HepG2 (cell line): ENCODE measurements at regions not wholly inside any gene's neighbourhood (a gene's known extent, or its start where the extent isn't known, plus 50 kb on each side); places are given as distances from the start of the nearest gene placed in this dataset.

Source experiments
- ATAC-seq: fragments of 200-7000 bp; cut with Tn5 transposase; 3 replicates; pipeline ENCODE4 v1.9.1; 2020; ENCODE audit warnings: mild to moderate bottlenecking, moderate library complexity
- BruUV-seq: library from RNA; stranded (reverse); fragments of 400-500 nt; replicated peaks from 2 replicates; lab custom pipeline; 2021; lab: Mats Ljungman, UMichigan
- CTCF ChIA-PET: fragments of 300-600 bp; formaldehyde crosslinking; extraction: SDS; loops from one replicate; lab custom pipeline; 2021; ENCODE audit warnings: low total read pairs, inconsistent platforms, low intra/inter-chr PET ratio; lab: Yijun Ruan, JAX
- POLR2A ChIA-PET: fragments of 350-600 bp; sonication (Branson Sonifier 250); formaldehyde crosslinking; loops from one replicate; lab custom pipeline; 2020; ENCODE audit warnings: antibody characterized with exemption, inconsistent platforms; lab: Yijun Ruan, JAX
- DNase-seq: peaks from one replicate; pipeline ENCODE4 v3.0.0-alpha.2; 2015; ENCODE audit warnings: low spot score
- FAIRE-seq: peaks from 3 replicates; lab custom pipeline; 2011; peaks lifted over from hg19 to GRCh38; lab: Jason Lieb, UNC
- H2AFZ ChIP-seq: one replicate; pipeline ENCODE4 v1.6.1; 2011; ENCODE audit warnings: low read length, inconsistent platforms
- H3K27ac ChIP-seq: fragments of 300-600 bp; 3 replicates; pipeline ENCODE4 v1.8.0; 2011; ENCODE audit warnings: mixed run types, mild to moderate bottlenecking, mixed read lengths, low read length, inconsistent platforms; ENCODE audit not compliant: insufficient read depth; ENCODE audit errors: extremely low read length
- H3K27me3 ChIP-seq, 2 experiments: fragments of 200-600 bp in 1 of 2; 2 replicates in 1 of 2; 3 replicates in 1 of 2; pipeline versions ENCODE4 v1.6.0 to v1.8.0; 2011; ENCODE audit warnings: low read length in 2 of 2, mild to moderate bottlenecking in 2 of 2, moderate library complexity in 2 of 2, inconsistent platforms in 1 of 2; ENCODE audit not compliant: insufficient read depth in 2 of 2, control insufficient read depth in 1 of 2
- H3K36me3 ChIP-seq, 2 experiments: fragments of 200-600 bp in 1 of 2; replicated peaks in 1 of 2; 2 replicates in 1 of 2; 3 replicates in 1 of 2; pipeline versions ENCODE4 v1.5.1 to v1.8.0; 2011; ENCODE audit warnings: low read length in 2 of 2, inconsistent platforms in 1 of 2; ENCODE audit not compliant: insufficient read depth in 2 of 2, control insufficient read depth in 1 of 2
- H3K4me1 ChIP-seq: 2 replicates; pipeline ENCODE4 v1.5.1; 2012; ENCODE audit warnings: low read length, inconsistent platforms; ENCODE audit not compliant: insufficient read depth
- H3K4me2 ChIP-seq: 2 replicates; pipeline ENCODE4 v1.6.0; 2011; ENCODE audit warnings: low read depth, low read length, inconsistent platforms
- H3K4me3 ChIP-seq, 3 experiments: fragments of 200-600 bp in 1 of 3; sonication (generic), shearing (Covaris generic) in 1 of 3; replicated peaks in 1 of 3; 2 replicates each; pipeline ENCODE4 v1.5.1; 2011 to 2016; ENCODE audit warnings: low read length in 3 of 3, inconsistent platforms in 2 of 3, low read depth in 2 of 3, mild to moderate bottlenecking in 2 of 3, control low read depth in 1 of 3, mixed read lengths in 1 of 3; ENCODE audit not compliant: insufficient read depth in 1 of 3
- H3K79me2 ChIP-seq: one replicate; pipeline ENCODE4 v1.6.1; 2011; ENCODE audit warnings: low read length, inconsistent platforms; ENCODE audit not compliant: insufficient read depth
- H3K9ac ChIP-seq: 2 replicates; pipeline ENCODE4 v1.6.0; 2011; ENCODE audit warnings: mild to moderate bottlenecking, low read depth, low read length, inconsistent platforms; ENCODE audit not compliant: insufficient read depth
- H3K9me3 ChIP-seq: 2 replicates; pipeline ENCODE4 v1.5.1; 2012; ENCODE audit warnings: mild to moderate bottlenecking, low read length
- H4K20me1 ChIP-seq: 2 replicates; pipeline ENCODE4 v1.6.0; 2011; ENCODE audit warnings: inconsistent platforms, mild to moderate bottlenecking, low read length, moderate library complexity; ENCODE audit not compliant: insufficient read depth
- BRCA1 ChIP-seq: sonication (generic); formaldehyde crosslinking; IDR thresholded peaks from 2 replicates; pipeline ENCODE4 v1.4.0; 2020; ENCODE audit warnings: missing genetic modification reagents
- CREBL2 ChIP-seq: sonication (generic); formaldehyde crosslinking; IDR thresholded peaks from 2 replicates; pipeline ENCODE4 v1.8.1; 2023; ENCODE audit warnings: missing genetic modification reagents, mild to moderate bottlenecking, borderline replicate concordance
- DNMT1 ChIP-seq: sonication (generic); formaldehyde crosslinking; IDR thresholded peaks from 2 replicates; pipeline ENCODE4 v1.5.1; 2020; ENCODE audit warnings: mild to moderate bottlenecking, missing genetic modification reagents
- DR1 ChIP-seq: sonication (generic); formaldehyde crosslinking; IDR thresholded peaks from 2 replicates; pipeline ENCODE4 v1.8.0; 2021; ENCODE audit warnings: mild to moderate bottlenecking, missing genetic modification reagents, inconsistent platforms
- ETV5 ChIP-seq: IDR thresholded peaks from 2 replicates; pipeline ENCODE4 v1.6.1; 2018; ENCODE audit warnings: missing biosample characterization, missing genetic modification reagents, inconsistent platforms, borderline replicate concordance
- HES4 ChIP-seq: sonication (generic); formaldehyde crosslinking; IDR thresholded peaks from 2 replicates; pipeline ENCODE4 v1.9.0; 2021; ENCODE audit warnings: mild to moderate bottlenecking, missing genetic modification reagents, borderline replicate concordance
- HHEX ChIP-seq: IDR thresholded peaks from 2 replicates; pipeline ENCODE4 v1.6.1; 2016; ENCODE audit warnings: control low read depth
- STAG1 ChIP-seq: sonication (generic); formaldehyde crosslinking; IDR thresholded peaks from 2 replicates; pipeline ENCODE4 v1.4.0; 2020; ENCODE audit warnings: missing genetic modification reagents
- TBX2 ChIP-seq: sonication (generic); formaldehyde crosslinking; IDR thresholded peaks from 2 replicates; pipeline ENCODE4 v1.5.0; 2020; ENCODE audit warnings: missing genetic modification reagents, mild to moderate bottlenecking, borderline replicate concordance
- THYN1 ChIP-seq: sonication (generic); formaldehyde crosslinking; IDR thresholded peaks from 2 replicates; pipeline ENCODE4 v1.8.1; 2023; ENCODE audit warnings: low read depth, mild to moderate bottlenecking, moderate library complexity, missing genetic modification reagents, borderline replicate concordance
- ZBTB1 ChIP-seq: sonication (generic); formaldehyde crosslinking; IDR thresholded peaks from 2 replicates; pipeline ENCODE4 v1.4.0; 2020; ENCODE audit warnings: missing genetic modification reagents, borderline replicate concordance
- ZIK1 ChIP-seq: sonication (generic); formaldehyde crosslinking; IDR thresholded peaks from 2 replicates; pipeline ENCODE4 v1.5.0; 2020; ENCODE audit warnings: mild to moderate bottlenecking, low read depth, missing genetic modification reagents, borderline replicate concordance
- ZNF225 ChIP-seq: sonication (generic); formaldehyde crosslinking; IDR thresholded peaks from 2 replicates; pipeline ENCODE4 v1.4.0; 2020; ENCODE audit warnings: mild to moderate bottlenecking, missing genetic modification reagents
- ZNF263 ChIP-seq: sonication (generic); formaldehyde crosslinking; IDR thresholded peaks from 2 replicates; pipeline ENCODE4 v1.4.0; 2020; ENCODE audit warnings: missing genetic modification reagents
- ZNF414 ChIP-seq: sonication (generic); formaldehyde crosslinking; IDR thresholded peaks from 2 replicates; pipeline ENCODE4 v1.5.0; 2020; ENCODE audit warnings: missing genetic modification reagents
- ZNF546 ChIP-seq: sonication (generic); formaldehyde crosslinking; conservative IDR thresholded peaks from 2 replicates; pipeline ENCODE4 v1.8.1; 2023; ENCODE audit warnings: mild to moderate bottlenecking, missing genetic modification reagents
- WGBS: methylation state at CpG from one replicate; pipeline ENCODE4 v1.1.6; 2017; ENCODE audit warnings: low lambda C conversion rate; 5-methylcytosine and 5-hydroxymethylcytosine counted together
- in situ Hi-C: cut with HindIII; loops from 2 replicates; pipeline ENCODE4 v1.10.0; 2017; ENCODE audit warnings: low pct_unique_long_range_greater_than_20kb; ENCODE audit not compliant: extremely low pct_ligation_motif_present
- intact Hi-C: fragments of 100-400 bp; cut with micrococcal nuclease; formaldehyde crosslinking; loops from one replicate; pipeline ENCODE4 v1.10.0; 2022; ENCODE audit not compliant: unreplicated experiment
- TF ChIP-seq, protein P1 (sequence below): sonication (generic); formaldehyde crosslinking; IDR thresholded peaks from 2 replicates; pipeline ENCODE4 v1.4.0; 2020; ENCODE audit warnings: mild to moderate bottlenecking, missing genetic modification reagents

DNA sequence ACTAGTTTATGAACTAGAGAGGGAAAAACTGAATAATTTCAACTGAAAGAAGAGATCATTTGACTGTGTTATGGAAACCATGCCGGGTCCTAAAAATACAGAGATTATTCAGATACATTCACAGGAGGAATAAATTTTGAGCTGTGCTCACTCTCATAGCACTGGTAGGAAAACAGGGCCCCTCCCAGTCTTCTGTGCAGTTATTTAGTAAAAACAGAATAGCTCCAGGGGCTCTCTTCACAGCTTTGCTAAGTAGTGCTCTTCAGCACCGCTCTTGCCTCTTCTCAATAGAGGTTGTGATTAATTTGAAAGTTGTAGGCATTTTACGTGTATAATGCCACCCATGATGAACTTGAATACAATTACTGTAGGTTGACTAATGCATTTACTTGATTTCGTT is 435.9 kb upstream of the PDE3A start:
- BruUV-seq, result no TSS peak

DNA sequence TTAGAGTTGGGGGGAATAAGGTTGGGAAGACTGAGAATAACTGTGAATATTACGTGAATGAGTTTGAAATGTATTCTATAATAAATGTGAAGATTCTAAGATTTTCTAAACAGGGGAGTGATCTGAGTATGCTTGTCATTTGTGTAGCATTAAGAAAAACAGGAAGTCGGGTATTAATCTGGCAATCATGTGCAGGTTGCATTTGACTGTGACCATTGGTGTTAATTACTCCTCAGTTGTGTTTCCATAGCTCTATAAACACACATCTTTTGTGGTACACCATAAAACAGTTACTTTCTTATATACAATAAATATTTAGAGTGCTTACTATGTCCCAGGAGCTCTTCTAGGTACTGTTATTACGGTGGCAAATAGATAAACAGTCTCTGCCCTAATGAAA is 434.4 kb upstream of the PDE3A start:
- H2AFZ ChIP-seq, result no peak overlapping the region
- CTCF ChIA-PET, result no interaction called here
- intact Hi-C loops (no loop called here), in situ Hi-C loops (no loop called here)
- no peaks in the 10 kb centered on the region for H3K9me3 ChIP-seq
- no peak overlapping the region for H3K4me2 ChIP-seq
- H3K4me3 ChIP-seq, result no peak overlapping the region
- no peak for ATAC-seq
- H3K36me3 ChIP-seq, result no peaks in the 10 kb centered on the region
- H3K27me3 ChIP-seq, result no peaks in the 10 kb centered on the region
- DNase-seq, result no peak
- H3K9ac ChIP-seq, result no peak overlapping the region
- H3K27ac ChIP-seq, result no peak overlapping the region
- BruUV-seq, result no TSS peak
- H3K4me1 ChIP-seq, result no peaks in the 10 kb centered on the region
- WGBS, result 6% methylated on average over 3 of the region's 3 CpGs
- no peaks in the 10 kb centered on the region for H3K79me2 ChIP-seq
- FAIRE-seq, result no peak
- no peaks in the 10 kb centered on the region for H4K20me1 ChIP-seq
- POLR2A ChIA-PET, result no interaction called here
- TF ChIP-seq HES4 (no peak), BRCA1 (CRISPR knock-in tag) (no peak)
- TF ChIP-seq, protein P1, sequence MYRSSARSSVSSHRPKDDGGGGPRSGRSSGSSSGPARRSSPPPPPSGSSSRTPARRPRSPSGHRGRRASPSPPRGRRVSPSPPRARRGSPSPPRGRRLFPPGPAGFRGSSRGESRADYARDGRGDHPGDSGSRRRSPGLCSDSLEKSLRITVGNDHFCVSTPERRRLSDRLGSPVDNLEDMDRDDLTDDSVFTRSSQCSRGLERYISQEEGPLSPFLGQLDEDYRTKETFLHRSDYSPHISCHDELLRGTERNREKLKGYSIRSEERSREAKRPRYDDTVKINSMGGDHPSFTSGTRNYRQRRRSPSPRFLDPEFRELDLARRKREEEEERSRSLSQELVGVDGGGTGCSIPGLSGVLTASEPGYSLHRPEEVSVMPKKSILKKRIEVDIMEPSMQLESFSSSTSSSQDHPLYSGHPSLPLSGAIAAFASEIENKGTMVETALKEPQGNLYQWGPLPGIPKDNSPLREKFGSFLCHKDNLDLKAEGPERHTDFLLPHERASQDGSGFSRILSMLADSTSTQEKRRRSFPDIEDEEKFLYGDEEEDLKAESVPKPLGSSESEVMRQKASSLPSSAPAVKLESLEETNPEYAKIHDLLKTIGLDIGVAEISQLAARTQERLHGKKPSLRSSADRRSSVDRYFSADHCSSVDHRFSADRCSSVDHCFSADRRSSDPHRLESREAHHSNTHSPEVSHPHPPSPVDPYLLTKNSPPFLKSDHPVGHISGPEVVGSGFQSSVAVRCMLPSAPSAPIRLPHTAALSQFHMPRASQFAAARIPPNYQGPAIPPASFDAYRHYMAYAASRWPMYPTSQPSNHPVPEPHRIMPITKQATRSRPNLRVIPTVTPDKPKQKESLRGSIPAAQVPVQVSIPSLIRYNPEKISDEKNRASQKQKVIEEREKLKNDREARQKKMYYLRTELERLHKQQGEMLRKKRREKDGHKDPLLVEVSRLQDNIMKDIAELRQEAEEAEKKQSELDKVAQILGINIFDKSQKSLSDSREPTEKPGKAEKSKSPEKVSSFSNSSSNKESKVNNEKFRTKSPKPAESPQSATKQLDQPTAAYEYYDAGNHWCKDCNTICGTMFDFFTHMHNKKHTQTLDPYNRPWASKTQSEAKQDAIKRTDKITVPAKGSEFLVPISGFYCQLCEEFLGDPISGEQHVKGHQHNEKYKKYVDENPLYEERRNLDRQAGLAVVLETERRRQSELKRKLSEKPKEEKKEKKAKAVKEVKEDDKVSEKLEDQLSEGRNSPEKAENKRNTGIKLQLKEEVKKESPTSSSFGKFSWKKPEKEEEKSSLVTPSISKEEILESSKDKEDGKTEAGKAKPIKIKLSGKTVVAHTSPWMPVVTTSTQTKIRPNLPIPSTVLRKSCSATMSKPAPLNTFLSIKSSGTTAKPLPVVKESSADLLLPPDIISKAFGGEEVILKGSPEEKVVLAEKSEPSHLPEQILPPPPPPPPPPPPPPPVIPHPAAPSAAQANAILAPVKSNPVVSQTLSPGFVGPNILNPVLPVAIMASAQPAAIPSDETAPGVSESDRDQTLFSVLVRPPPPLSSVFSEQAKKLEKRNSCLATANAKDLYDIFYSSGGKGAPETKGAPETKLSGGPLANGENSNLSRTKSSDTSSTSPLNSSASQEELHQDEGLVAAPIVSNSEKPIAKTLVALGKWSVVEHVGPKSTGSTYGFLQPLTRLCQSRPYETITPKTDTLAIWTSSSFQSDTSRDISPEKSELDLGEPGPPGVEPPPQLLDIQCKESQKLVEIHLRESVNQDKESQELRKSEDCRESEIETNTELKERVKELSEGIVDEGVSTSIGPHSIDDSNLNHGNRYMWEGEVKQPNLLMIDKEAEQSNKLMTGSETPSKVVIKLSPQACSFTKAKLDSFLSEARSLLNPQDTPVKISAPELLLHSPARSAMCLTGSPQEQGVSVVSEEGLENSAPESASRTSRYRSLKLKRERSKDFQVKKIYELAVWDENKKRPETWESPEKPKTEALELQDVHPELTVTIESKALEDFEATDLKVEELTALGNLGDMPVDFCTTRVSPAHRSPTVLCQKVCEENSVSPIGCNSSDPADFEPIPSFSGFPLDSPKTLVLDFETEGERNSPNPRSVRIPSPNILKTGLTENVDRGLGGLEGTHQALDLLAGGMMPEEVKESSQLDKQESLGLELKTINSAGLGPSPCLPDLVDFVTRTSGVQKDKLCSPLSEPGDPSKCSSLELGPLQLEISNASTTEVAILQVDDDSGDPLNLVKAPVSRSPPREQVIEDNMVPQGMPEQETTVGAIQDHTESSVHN (CRISPR knock-in tag), result no peak

More for the DNA sequence above, 435.9 kb upstream of the PDE3A start:
- Histone ChIP-seq H3K27me3 (no peaks in the 10 kb centered on the region), H3K79me2 (no peaks in the 10 kb centered on the region), H3K4me1 (no peaks in the 10 kb centered on the region), H3K27ac (no peak overlapping the region), H3K4me2 (no peak overlapping the region), H3K36me3 (no peaks in the 10 kb centered on the region), H3K4me3 (no peak overlapping the region), H2AFZ (no peak overlapping the region), H3K9me3 (no peaks in the 10 kb centered on the region), H4K20me1 (no peaks in the 10 kb centered on the region), H3K9ac (no peak overlapping the region)
- ChIA-PET CTCF (no interaction called here), POLR2A (no interaction called here)
- ATAC-seq (no peak), FAIRE-seq (no peak), DNase-seq (no peak)
- WGBS, result 2% methylated on average over 4 of the region's 4 CpGs
- intact Hi-C loops, result no loop called here
- TF ChIP-seq TBX2 (CRISPR knock-in tag) (no peak), STAG1 (CRISPR knock-in tag) (no peak), HHEX (CRISPR knock-in tag) (no peak), ZIK1 (no peak), ZNF546 (CRISPR knock-in tag) (no peak), ZNF225 (CRISPR knock-in tag) (no peak), DNMT1 (no peak), DR1 (no peak), ZNF414 (CRISPR knock-in tag) (no peak), THYN1 (no peak), CREBL2 (CRISPR knock-in tag) (no peak), ZBTB1 (CRISPR knock-in tag) (no peak), ZNF263 (CRISPR knock-in tag) (no peak), ETV5 (CRISPR knock-in tag) (no peak)
- in situ Hi-C loops, result no loop called here
